ENCODE measurements at regions not wholly inside any gene's neighbourhood (a gene's known extent, or its start where the extent isn't known, plus 50 kb on each side); places are given as distances from the start of the nearest gene placed in this dataset.

GRCh38 chr6:142558786-142559185 is 257.0 kb downstream of the ADGRG6 start:
- intact Hi-C loops (cut with DNase I) = no loop called here
- H3K36me3 ChIP-seq = no peaks in the 10 kb centered on the region
- H3K9me3 ChIP-seq = no peaks in the 10 kb centered on the region
- no peaks in the 10 kb centered on the region for H3K4me1 ChIP-seq
- no peaks in the 10 kb centered on the region for H3K27me3 ChIP-seq
- H3K27ac ChIP-seq = no peak overlapping the region
- TF ChIP-seq POLR2AphosphoS5 (IDR thresholded peaks at IDR 0.05; ENCODE audit: insufficient read depth in 1 of 2, low read depth in 1 of 2) (no peak), CTCF (IDR thresholded peaks at IDR 0.05) (no peak), POLR2A (IDR thresholded peaks at IDR 0.05) (no peak)
- DNase-seq (ENCODE audit: extremely low spot score in 2 of 2) = no peak
- no peak overlapping the region for H3K4me3 ChIP-seq

GRCh38 chr6:142561511-142562265 is 259.9 kb downstream of the ADGRG6 start:
- H3K9me3 ChIP-seq = no peaks in the 10 kb centered on the region
- no peak overlapping the region for H3K4me3 ChIP-seq
- intact Hi-C loops (cut with DNase I) = no loop called here
- H3K4me1 ChIP-seq = no peaks in the 10 kb centered on the region
- no peak for DNase-seq (ENCODE audit: extremely low spot score in 2 of 2)
- no peak for TF ChIP-seq CTCF (IDR thresholded peaks at IDR 0.05)
- TF ChIP-seq POLR2AphosphoS5 (IDR thresholded peaks at IDR 0.05; ENCODE audit: insufficient read depth in 1 of 2, low read depth in 1 of 2) = no peak
- no peak for TF ChIP-seq POLR2A (IDR thresholded peaks at IDR 0.05)
- no peaks in the 10 kb centered on the region for H3K27me3 ChIP-seq
- H3K36me3 ChIP-seq = no peaks in the 10 kb centered on the region
- no peak overlapping the region for H3K27ac ChIP-seq

- no peak overlapping the region for H3K27ac ChIP-seq
- H3K4me1 ChIP-seq = no peaks in the 10 kb centered on the region
- intact Hi-C loops (cut with DNase I) = no loop called here
- no peaks in the 10 kb centered on the region for H3K9me3 ChIP-seq
- H3K27me3 ChIP-seq = no peaks in the 10 kb centered on the region
- H3K36me3 ChIP-seq = no peaks in the 10 kb centered on the region
- TF ChIP-seq CTCF (IDR thresholded peaks at IDR 0.05) (no peak), POLR2AphosphoS5 (IDR thresholded peaks at IDR 0.05; ENCODE audit: insufficient read depth in 1 of 2, low read depth in 1 of 2) (no peak), POLR2A (IDR thresholded peaks at IDR 0.05) (no peak)
- H3K4me3 ChIP-seq = no peak overlapping the region
- DNase-seq (ENCODE audit: extremely low spot score in 2 of 2) = no peak
Measured at GRCh38 chr6:142562865-142563264, 261.1 kb downstream of the ADGRG6 start.

- DNase-seq (ENCODE audit: extremely low spot score in 2 of 2) = no peak
- Histone ChIP-seq H3K9me3 (no peaks in the 10 kb centered on the region), H3K36me3 (no peaks in the 10 kb centered on the region), H3K27ac (no peak overlapping the region), H3K4me3 (no peak overlapping the region), H3K27me3 (no peaks in the 10 kb centered on the region), H3K4me1 (peaks cover 18% of the 10 kb centered on the region)
- intact Hi-C loops (cut with DNase I) = no loop called here
- no peak for TF ChIP-seq POLR2A (IDR thresholded peaks at IDR 0.05)
- peak in 2 of 3 experiments; percentile 16 to 32 for TF ChIP-seq CTCF (IDR thresholded peaks at IDR 0.05)
Measured at GRCh38 chr6:142566628-142567396, 265.0 kb downstream of the ADGRG6 start.

GRCh38 chr6:142567461-142567860 is 265.7 kb downstream of the ADGRG6 start:
- Histone ChIP-seq H3K4me3 (no peak overlapping the region), H3K9me3 (no peaks in the 10 kb centered on the region), H3K4me1 (peaks cover 18% of the 10 kb centered on the region), H3K36me3 (no peaks in the 10 kb centered on the region), H3K27ac (no peak overlapping the region), H3K27me3 (no peaks in the 10 kb centered on the region)
- no peak for DNase-seq (ENCODE audit: extremely low spot score in 2 of 2)
- TF ChIP-seq CTCF (IDR thresholded peaks at IDR 0.05) (no peak), POLR2AphosphoS5 (IDR thresholded peaks at IDR 0.05; ENCODE audit: insufficient read depth in 1 of 2, low read depth in 1 of 2) (no peak), POLR2A (IDR thresholded peaks at IDR 0.05) (no peak)
- intact Hi-C loops (cut with DNase I) = no loop called here
